ENCODE measurements at regions not wholly inside any gene's neighbourhood (a gene's known extent, or its start where the extent isn't known, plus 50 kb on each side); places are given as distances from the start of the nearest gene placed in this dataset.

- in situ Hi-C loops (cut with MboI; ENCODE audit: low sequenced_read_pairs, unreplicated experiment): no loop called here
- no peak for TF ChIP-seq CTCF (IDR thresholded peaks at IDR 0.05; ENCODE audit: borderline replicate concordance, control extremely low read depth, extremely low read depth, insufficient read depth, missing control alignments)
- DNase-seq (ENCODE audit: low spot score): no peak
Observed at GRCh38 chr14:40398981-40399380, 966.7 kb upstream of the FBXO33 start.

- in situ Hi-C loops (cut with MboI; ENCODE audit: low sequenced_read_pairs, unreplicated experiment): no loop called here
- TF ChIP-seq CTCF (IDR thresholded peaks at IDR 0.05; ENCODE audit: borderline replicate concordance, control extremely low read depth, extremely low read depth, insufficient read depth, missing control alignments): no peak
- DNase-seq (ENCODE audit: low spot score): no peak
Observed at GRCh38 chr14:40394634-40395340, 962.6 kb upstream of the FBXO33 start.

GRCh38 chr14:40393143-40393542 is 960.9 kb upstream of the FBXO33 start:
- no peak for DNase-seq (ENCODE audit: low spot score)
- in situ Hi-C loops (cut with MboI; ENCODE audit: low sequenced_read_pairs, unreplicated experiment): no loop called here
- no peak for TF ChIP-seq CTCF (IDR thresholded peaks at IDR 0.05; ENCODE audit: borderline replicate concordance, control extremely low read depth, extremely low read depth, insufficient read depth, missing control alignments)

DNA sequence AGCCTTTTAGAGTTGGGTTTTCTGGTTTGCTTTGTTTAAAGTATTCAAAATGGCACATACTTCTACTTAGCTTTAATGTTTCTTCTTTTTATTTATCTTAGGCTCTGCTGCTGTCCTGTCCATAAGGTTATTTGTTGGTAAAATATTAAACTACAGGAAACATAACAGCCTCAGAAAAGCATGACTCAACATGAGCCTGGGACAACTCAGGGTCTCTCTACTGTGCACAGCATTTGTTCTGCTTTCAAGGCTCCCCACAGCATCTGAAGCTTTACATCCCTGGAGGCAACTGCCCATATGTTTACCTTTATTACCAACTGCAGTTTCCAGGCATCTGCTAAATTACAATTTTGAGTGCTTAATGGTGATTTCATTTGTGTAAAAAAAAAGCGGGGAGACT is 954.2 kb upstream of the FBXO33 start:
- DNase-seq (ENCODE audit: low spot score): no peak
- in situ Hi-C loops (cut with MboI; ENCODE audit: low sequenced_read_pairs, unreplicated experiment): no loop called here
- TF ChIP-seq CTCF (IDR thresholded peaks at IDR 0.05; ENCODE audit: borderline replicate concordance, control extremely low read depth, extremely low read depth, insufficient read depth, missing control alignments): no peak

DNA sequence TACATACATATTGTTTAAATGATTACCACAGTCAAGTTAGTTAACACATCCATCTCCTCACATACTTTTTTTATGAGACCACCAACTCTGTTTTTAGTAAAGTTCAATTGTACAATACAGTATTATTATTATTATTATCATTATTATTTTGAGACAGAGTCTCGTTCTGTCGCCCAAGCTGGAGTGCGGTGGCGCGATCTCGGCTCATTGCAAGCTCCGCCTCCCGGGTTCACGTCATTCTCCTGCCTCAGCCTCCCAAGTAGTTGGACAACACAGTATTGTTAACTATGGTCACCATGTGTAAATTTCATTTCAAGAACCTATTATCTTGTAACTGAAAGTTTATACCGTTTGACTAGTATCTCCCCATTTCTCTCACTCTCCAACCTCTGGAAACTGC is 942.0 kb upstream of the FBXO33 start:
- in situ Hi-C loops (cut with MboI; ENCODE audit: low sequenced_read_pairs, unreplicated experiment): no loop called here
- TF ChIP-seq CTCF (IDR thresholded peaks at IDR 0.05; ENCODE audit: borderline replicate concordance, control extremely low read depth, extremely low read depth, insufficient read depth, missing control alignments): no peak
- DNase-seq (ENCODE audit: low spot score): no peak

DNA sequence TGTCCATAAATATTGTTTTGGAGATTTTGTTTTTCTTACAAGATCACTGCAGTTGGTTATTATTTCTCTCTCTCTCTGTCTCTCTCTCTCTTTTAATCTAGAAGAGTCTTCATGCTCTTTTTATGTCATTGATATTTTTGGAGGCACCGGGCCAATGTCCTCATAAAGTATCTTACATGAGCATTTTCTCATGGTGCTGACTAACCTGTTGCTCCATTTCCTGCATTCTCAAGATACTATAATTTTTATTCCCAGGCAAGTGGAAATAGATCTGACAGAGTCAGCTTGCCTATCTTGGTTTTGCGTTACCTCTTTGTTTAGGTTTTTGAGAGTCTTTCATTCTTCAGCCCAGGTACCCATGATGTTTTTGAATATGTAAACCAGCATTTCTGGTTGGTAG is 938.8 kb upstream of the FBXO33 start:
- no peak for TF ChIP-seq CTCF (IDR thresholded peaks at IDR 0.05; ENCODE audit: borderline replicate concordance, control extremely low read depth, extremely low read depth, insufficient read depth, missing control alignments)
- in situ Hi-C loops (cut with MboI; ENCODE audit: low sequenced_read_pairs, unreplicated experiment): no loop called here
- no peak for DNase-seq (ENCODE audit: low spot score)

Measured in GM13976 (cell line).